HG03457 (cell line): ENCODE measurements at regions not wholly inside any gene's neighbourhood (a gene's known extent, or its start where the extent isn't known, plus 50 kb on each side); places are given as distances from the start of the nearest gene placed in this dataset.

Experiments used
- ATAC-seq: cut with Tn5 transposase; IDR thresholded peaks from one replicate; pipeline ENCODE4 v1.9.1; 2021; ENCODE audit warnings: moderate number of reproducible peaks; ENCODE audit not compliant: unreplicated experiment

GRCh38 chr2:204108330-204108751 lies 171.8 kb downstream of the ICOS start:
- no peak for ATAC-seq

- ATAC-seq: no peak
Measured at GRCh38 chr2:204108781-204109295, 172.3 kb downstream of the ICOS start.

GRCh38 chr2:204109681-204110080 lies 173.1 kb downstream of the ICOS start:
- ATAC-seq: no peak

GRCh38 chr2:204110338-204110741 lies 173.8 kb downstream of the ICOS start:
- ATAC-seq: peak; percentile 90

- no peak for ATAC-seq
Measured at GRCh38 chr2:204110751-204111516, 174.4 kb downstream of the ICOS start.

GRCh38 chr2:204112084-204112770 lies 175.7 kb downstream of the ICOS start:
- ATAC-seq: no peak

GRCh38 chr2:204114295-204115136 lies 178.0 kb downstream of the ICOS start:
- no peak for ATAC-seq

GRCh38 chr2:204115137-204116056 lies 178.8 kb downstream of the ICOS start:
- ATAC-seq: no peak

- no peak for ATAC-seq
Measured at GRCh38 chr2:204116159-204116792, 179.7 kb downstream of the ICOS start.

GRCh38 chr2:204122425-204122824 lies 185.9 kb downstream of the ICOS start:
- no peak for ATAC-seq

GRCh38 chr2:204124140-204124750 lies 187.7 kb downstream of the ICOS start:
- ATAC-seq: no peak

- no peak for ATAC-seq
Measured at GRCh38 chr2:204126705-204127104, 190.1 kb downstream of the ICOS start.

- ATAC-seq: no peak
Measured at GRCh38 chr2:204127238-204127637, 190.7 kb downstream of the ICOS start.

- ATAC-seq: no peak
Measured at GRCh38 chr2:204129591-204130294, 193.2 kb downstream of the ICOS start.

- ATAC-seq: no peak
Measured at GRCh38 chr2:204131621-204132020, 195.1 kb downstream of the ICOS start.

GRCh38 chr2:204133476-204133875 lies 196.9 kb downstream of the ICOS start:
- ATAC-seq: no peak

GRCh38 chr2:204134421-204134820 lies 197.9 kb downstream of the ICOS start:
- ATAC-seq: no peak

- ATAC-seq: no peak
Measured at GRCh38 chr2:204135752-204136151, 199.2 kb downstream of the ICOS start.

GRCh38 chr2:204138206-204138605 lies 201.6 kb downstream of the ICOS start:
- no peak for ATAC-seq
